HEK293 (cell line): ENCODE measurements at regions not wholly inside any gene's neighbourhood (a gene's known extent, or its start where the extent isn't known, plus 50 kb on each side); places are given as distances from the start of the nearest gene placed in this dataset.
A peak's percentile ranks its signal among the peaks of the same experiment; 100 is the strongest.

Experiments used
- EGR2 ChIP-seq: fragments of 450-650 bp; formaldehyde crosslinking; IDR thresholded peaks from 2 replicates; pipeline ENCODE4 v1.5.1; 2016; ENCODE audit warnings: low read depth, missing biosample characterization, missing genetic modification characterization
- GLI4 ChIP-seq: fragments of 450-650 bp; formaldehyde crosslinking; IDR thresholded peaks from 2 replicates; pipeline ENCODE4 v1.5.1; 2016; ENCODE audit warnings: missing biosample characterization, missing genetic modification characterization
- KLF1 ChIP-seq: fragments of 450-650 bp; formaldehyde crosslinking; IDR thresholded peaks from 2 replicates; pipeline ENCODE4 v1.5.1; 2016; ENCODE audit warnings: missing biosample characterization, missing genetic modification characterization
- MZF1 ChIP-seq: fragments of 450-650 bp; formaldehyde crosslinking; IDR thresholded peaks from 2 replicates; pipeline ENCODE4 v1.5.1; 2017; ENCODE audit warnings: missing biosample characterization, missing genetic modification characterization, borderline replicate concordance
- ZBTB8A ChIP-seq: fragments of 450-650 bp; formaldehyde crosslinking; IDR thresholded peaks from 2 replicates; pipeline ENCODE4 v1.5.1; 2016; ENCODE audit warnings: missing biosample characterization, missing genetic modification characterization
- ZFHX2 ChIP-seq: fragments of 450-650 bp; formaldehyde crosslinking; conservative IDR thresholded peaks from 2 replicates; pipeline ENCODE4 v1.5.1; 2016; ENCODE audit warnings: missing biosample characterization, missing genetic modification characterization
- ZFP41 ChIP-seq: fragments of 450-650 bp; formaldehyde crosslinking; IDR thresholded peaks from 2 replicates; pipeline ENCODE4 v1.5.1; 2016; ENCODE audit warnings: missing biosample characterization, missing genetic modification characterization, borderline replicate concordance
- ZNF155 ChIP-seq: fragments of 450-650 bp; formaldehyde crosslinking; IDR thresholded peaks from 2 replicates; pipeline ENCODE4 v1.5.1; 2016; ENCODE audit warnings: missing biosample characterization, missing genetic modification characterization
- ZNF266 ChIP-seq: fragments of 450-650 bp; formaldehyde crosslinking; IDR thresholded peaks from 2 replicates; pipeline ENCODE4 v1.5.1; 2016; ENCODE audit warnings: missing biosample characterization, missing genetic modification characterization, low read depth
- ZNF311 ChIP-seq: fragments of 450-650 bp; formaldehyde crosslinking; IDR thresholded peaks from 2 replicates; pipeline ENCODE4 v1.5.1; 2017; ENCODE audit warnings: missing biosample characterization, missing genetic modification characterization, borderline replicate concordance
- ZNF354C ChIP-seq: fragments of 450-650 bp; formaldehyde crosslinking; IDR thresholded peaks from 2 replicates; pipeline ENCODE4 v1.5.1; 2016; ENCODE audit warnings: missing biosample characterization, missing genetic modification characterization, low read depth, borderline replicate concordance
- ZNF423 ChIP-seq: fragments of 450-650 bp; formaldehyde crosslinking; IDR thresholded peaks from 2 replicates; pipeline ENCODE4 v1.5.1; 2016; ENCODE audit warnings: missing biosample characterization, missing genetic modification characterization
- ZNF48 ChIP-seq: fragments of 450-650 bp; formaldehyde crosslinking; IDR thresholded peaks from 2 replicates; pipeline ENCODE4 v1.5.1; 2016; ENCODE audit warnings: missing biosample characterization, missing genetic modification characterization
- ZNF560 ChIP-seq: fragments of 450-650 bp; formaldehyde crosslinking; IDR thresholded peaks from 2 replicates; pipeline ENCODE4 v1.5.1; 2017; ENCODE audit warnings: missing biosample characterization, missing genetic modification characterization, borderline replicate concordance
- ZNF664 ChIP-seq: fragments of 450-650 bp; formaldehyde crosslinking; IDR thresholded peaks from 2 replicates; pipeline ENCODE4 v1.5.1; 2016; ENCODE audit warnings: missing biosample characterization, missing genetic modification characterization
- ZNF76 ChIP-seq: fragments of 450-650 bp; formaldehyde crosslinking; IDR thresholded peaks from 2 replicates; pipeline ENCODE4; 2016; ENCODE audit warnings: low read depth, missing biosample characterization, missing genetic modification characterization, borderline replicate concordance
- ZNF792 ChIP-seq: fragments of 450-650 bp; formaldehyde crosslinking; IDR thresholded peaks from 2 replicates; pipeline ENCODE4 v1.5.1; 2016; ENCODE audit warnings: missing biosample characterization, missing genetic modification characterization
- ZSCAN30 ChIP-seq: fragments of 450-650 bp; IDR thresholded peaks from 2 replicates; pipeline ENCODE4 v1.5.1; 2018; ENCODE audit warnings: missing biosample characterization, mild to moderate bottlenecking, missing genetic modification characterization, moderate library complexity
- ZXDB ChIP-seq: fragments of 450-650 bp; formaldehyde crosslinking; IDR thresholded peaks from 2 replicates; pipeline ENCODE4 v1.5.1; 2016; ENCODE audit warnings: missing biosample characterization, missing genetic modification characterization
- TF ChIP-seq, protein P1 (sequence below): fragments of 450-650 bp; formaldehyde crosslinking; IDR thresholded peaks from 2 replicates; pipeline ENCODE4 v1.5.1; 2017; ENCODE audit warnings: missing biosample characterization, missing genetic modification characterization
- TF ChIP-seq, protein P2 (sequence below): fragments of 450-650 bp; IDR thresholded peaks from 2 replicates; pipeline ENCODE4 v1.5.1; 2018; ENCODE audit warnings: missing biosample characterization, missing genetic modification characterization
- TF ChIP-seq, protein P3 (sequence below): fragments of 450-650 bp; formaldehyde crosslinking; IDR thresholded peaks from 2 replicates; pipeline ENCODE4 v1.5.1; 2017; ENCODE audit warnings: missing biosample characterization, missing genetic modification characterization
- TF ChIP-seq, protein P4 (sequence below): fragments of 450-650 bp; formaldehyde crosslinking; IDR thresholded peaks from 2 replicates; pipeline ENCODE4 v1.5.1; 2016; ENCODE audit warnings: missing biosample characterization, missing genetic modification characterization
- TF ChIP-seq, protein P5 (sequence below): fragments of 450-650 bp; formaldehyde crosslinking; IDR thresholded peaks from 2 replicates; pipeline ENCODE4 v1.5.1; 2016; ENCODE audit warnings: missing biosample characterization, missing genetic modification characterization
- TF ChIP-seq, protein P6 (sequence below): fragments of 450-650 bp; formaldehyde crosslinking; IDR thresholded peaks from 2 replicates; pipeline ENCODE4 v1.5.1; 2016; ENCODE audit warnings: missing biosample characterization, missing genetic modification characterization
- TF ChIP-seq, protein P7 (sequence below): fragments of 450-650 bp; formaldehyde crosslinking; IDR thresholded peaks from 2 replicates; pipeline ENCODE4 v1.5.1; 2016; ENCODE audit warnings: missing biosample characterization, missing genetic modification characterization

DNA sequence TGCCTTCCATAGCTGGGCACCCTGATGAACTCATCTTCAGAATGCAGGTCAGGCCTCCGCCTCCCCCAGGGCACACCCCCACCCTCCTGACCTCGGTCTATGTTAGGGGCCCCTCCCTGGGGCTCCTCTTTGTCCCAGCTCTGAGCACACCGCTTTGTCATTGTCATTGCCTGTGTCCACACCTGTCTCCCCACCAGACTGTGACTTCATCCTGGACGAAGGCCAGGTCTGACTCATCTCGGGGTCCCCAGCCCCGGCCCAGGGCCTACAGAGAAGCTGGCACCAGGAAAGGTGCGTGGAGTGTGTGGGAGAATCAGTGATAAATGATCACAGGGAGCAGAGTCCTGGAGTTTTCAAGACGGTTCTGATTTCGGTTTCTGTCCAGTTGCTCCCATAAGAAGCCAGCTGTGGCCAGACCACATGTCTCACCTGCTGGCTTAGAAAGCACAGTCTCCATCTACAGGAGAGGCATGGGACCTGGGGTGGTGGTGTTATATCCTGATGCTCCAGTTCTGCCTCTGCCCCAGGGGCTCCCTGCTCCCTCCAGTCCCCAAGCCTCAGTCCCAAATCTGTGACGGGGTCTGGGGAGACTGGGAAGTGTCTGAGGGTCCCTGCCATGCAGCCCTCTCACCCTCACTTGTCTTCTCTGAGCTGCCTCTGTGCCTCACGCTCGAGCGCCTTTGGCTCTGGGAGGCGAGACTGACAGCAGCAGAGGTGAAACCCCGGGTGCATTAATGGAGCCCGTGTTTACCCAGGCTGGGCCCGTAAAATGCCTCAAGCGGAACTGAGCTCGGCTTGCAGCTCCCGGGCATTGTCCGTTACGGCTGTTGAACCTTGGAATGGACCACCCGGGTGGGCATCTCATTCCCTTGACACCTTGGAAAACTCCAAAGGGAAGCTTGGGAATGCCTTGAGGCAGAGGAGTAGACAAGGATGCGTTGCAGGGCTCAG lies 85.5 kb upstream of the WNT11 start (continued):
- TF ChIP-seq, protein P1, sequence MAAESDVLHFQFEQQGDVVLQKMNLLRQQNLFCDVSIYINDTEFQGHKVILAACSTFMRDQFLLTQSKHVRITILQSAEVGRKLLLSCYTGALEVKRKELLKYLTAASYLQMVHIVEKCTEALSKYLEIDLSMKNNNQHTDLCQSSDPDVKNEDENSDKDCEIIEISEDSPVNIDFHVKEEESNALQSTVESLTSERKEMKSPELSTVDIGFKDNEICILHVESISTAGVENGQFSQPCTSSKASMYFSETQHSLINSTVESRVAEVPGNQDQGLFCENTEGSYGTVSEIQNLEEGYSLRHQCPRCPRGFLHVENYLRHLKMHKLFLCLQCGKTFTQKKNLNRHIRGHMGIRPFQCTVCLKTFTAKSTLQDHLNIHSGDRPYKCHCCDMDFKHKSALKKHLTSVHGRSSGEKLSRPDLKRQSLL: 0 out of 2 replicates have a peak, but pooled peaks have one; percentile 14
- TF ChIP-seq ZNF354C (no peak), ZBTB8A (tag by site-specific recombination) (no peak), ZNF423 (tag by site-specific recombination) (no peak), ZNF266 (no peak), GLI4 (tag by site-specific recombination) (no peak), ZNF560 (tag by site-specific recombination) (no peak), ZNF311 (tag by site-specific recombination) (no peak), EGR2 (tag by site-specific recombination) (no peak), ZNF664 (tag by site-specific recombination) (no peak), ZSCAN30 (no peak), KLF1 (tag by site-specific recombination) (peak; percentile 43; the same call in 1 of the 2 replicates), ZFHX2 (tag by site-specific recombination) (no peak), ZFP41 (tag by site-specific recombination) (no peak), ZXDB (tag by site-specific recombination) (no peak), ZNF155 (no peak), ZNF76 (tag by site-specific recombination) (no peak), ZNF792 (tag by site-specific recombination) (no peak), MZF1 (tag by site-specific recombination) (no peak), ZNF48 (tag by site-specific recombination) (no peak)
- TF ChIP-seq, protein P2, sequence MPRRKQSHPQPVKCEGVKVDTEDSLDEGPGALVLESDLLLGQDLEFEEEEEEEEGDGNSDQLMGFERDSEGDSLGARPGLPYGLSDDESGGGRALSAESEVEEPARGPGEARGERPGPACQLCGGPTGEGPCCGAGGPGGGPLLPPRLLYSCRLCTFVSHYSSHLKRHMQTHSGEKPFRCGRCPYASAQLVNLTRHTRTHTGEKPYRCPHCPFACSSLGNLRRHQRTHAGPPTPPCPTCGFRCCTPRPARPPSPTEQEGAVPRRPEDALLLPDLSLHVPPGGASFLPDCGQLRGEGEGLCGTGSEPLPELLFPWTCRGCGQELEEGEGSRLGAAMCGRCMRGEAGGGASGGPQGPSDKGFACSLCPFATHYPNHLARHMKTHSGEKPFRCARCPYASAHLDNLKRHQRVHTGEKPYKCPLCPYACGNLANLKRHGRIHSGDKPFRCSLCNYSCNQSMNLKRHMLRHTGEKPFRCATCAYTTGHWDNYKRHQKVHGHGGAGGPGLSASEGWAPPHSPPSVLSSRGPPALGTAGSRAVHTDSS (tag by site-specific recombination): no peak
- TF ChIP-seq, protein P3, sequence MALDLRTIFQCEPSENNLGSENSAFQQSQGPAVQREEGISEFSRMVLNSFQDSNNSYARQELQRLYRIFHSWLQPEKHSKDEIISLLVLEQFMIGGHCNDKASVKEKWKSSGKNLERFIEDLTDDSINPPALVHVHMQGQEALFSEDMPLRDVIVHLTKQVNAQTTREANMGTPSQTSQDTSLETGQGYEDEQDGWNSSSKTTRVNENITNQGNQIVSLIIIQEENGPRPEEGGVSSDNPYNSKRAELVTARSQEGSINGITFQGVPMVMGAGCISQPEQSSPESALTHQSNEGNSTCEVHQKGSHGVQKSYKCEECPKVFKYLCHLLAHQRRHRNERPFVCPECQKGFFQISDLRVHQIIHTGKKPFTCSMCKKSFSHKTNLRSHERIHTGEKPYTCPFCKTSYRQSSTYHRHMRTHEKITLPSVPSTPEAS (tag by site-specific recombination): no peak
- TF ChIP-seq, protein P4, sequence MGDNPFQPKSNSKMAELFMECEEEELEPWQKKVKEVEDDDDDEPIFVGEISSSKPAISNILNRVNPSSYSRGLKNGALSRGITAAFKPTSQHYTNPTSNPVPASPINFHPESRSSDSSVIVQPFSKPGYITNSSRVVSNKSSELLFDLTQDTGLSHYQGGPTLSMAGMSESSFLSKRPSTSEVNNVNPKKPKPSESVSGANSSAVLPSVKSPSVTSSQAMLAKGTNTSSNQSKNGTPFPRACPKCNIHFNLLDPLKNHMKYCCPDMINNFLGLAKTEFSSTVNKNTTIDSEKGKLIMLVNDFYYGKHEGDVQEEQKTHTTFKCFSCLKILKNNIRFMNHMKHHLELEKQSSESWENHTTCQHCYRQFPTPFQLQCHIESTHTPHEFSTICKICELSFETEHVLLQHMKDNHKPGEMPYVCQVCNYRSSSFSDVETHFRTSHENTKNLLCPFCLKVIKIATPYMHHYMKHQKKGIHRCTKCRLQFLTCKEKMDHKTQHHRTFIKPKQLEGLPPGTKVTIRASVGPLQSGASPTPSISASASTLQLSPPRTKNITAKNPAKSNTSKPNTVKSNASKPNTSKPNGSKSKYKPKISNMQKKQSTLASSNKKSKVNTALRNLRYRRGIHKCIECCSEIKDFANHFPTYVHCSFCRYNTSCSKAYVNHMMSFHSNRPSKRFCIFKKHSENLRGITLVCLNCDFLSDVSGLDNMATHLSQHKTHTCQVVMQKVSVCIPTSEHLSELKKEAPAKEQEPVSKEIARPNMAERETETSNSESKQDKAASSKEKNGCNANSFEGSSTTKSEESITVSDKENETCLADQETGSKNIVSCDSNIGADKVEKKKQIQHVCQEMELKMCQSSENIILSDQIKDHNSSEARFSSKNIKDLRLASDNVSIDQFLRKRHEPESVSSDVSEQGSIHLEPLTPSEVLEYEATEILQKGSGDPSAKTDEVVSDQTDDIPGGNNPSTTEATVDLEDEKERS: no peak
- TF ChIP-seq, protein P5, sequence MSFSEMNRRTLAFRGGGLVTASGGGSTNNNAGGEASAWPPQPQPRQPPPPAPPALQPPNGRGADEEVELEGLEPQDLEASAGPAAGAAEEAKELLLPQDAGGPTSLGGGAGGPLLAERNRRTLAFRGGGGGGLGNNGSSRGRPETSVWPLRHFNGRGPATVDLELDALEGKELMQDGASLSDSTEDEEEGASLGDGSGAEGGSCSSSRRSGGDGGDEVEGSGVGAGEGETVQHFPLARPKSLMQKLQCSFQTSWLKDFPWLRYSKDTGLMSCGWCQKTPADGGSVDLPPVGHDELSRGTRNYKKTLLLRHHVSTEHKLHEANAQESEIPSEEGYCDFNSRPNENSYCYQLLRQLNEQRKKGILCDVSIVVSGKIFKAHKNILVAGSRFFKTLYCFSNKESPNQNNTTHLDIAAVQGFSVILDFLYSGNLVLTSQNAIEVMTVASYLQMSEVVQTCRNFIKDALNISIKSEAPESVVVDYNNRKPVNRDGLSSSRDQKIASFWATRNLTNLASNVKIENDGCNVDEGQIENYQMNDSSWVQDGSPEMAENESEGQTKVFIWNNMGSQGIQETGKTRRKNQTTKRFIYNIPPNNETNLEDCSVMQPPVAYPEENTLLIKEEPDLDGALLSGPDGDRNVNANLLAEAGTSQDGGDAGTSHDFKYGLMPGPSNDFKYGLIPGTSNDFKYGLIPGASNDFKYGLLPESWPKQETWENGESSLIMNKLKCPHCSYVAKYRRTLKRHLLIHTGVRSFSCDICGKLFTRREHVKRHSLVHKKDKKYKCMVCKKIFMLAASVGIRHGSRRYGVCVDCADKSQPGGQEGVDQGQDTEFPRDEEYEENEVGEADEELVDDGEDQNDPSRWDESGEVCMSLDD (tag by site-specific recombination): 0 out of 2 replicates have a peak, but pooled peaks have one; percentile 40
- TF ChIP-seq, protein P6, sequence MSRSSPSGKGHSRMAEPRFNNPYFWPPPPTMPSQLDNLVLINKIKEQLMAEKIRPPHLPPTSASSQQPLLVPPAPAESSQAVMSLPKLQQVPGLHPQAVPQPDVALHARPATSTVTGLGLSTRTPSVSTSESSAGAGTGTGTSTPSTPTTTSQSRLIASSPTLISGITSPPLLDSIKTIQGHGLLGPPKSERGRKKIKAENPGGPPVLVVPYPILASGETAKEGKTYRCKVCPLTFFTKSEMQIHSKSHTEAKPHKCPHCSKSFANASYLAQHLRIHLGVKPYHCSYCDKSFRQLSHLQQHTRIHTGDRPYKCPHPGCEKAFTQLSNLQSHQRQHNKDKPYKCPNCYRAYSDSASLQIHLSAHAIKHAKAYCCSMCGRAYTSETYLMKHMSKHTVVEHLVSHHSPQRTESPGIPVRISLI (tag by site-specific recombination): no peak
- TF ChIP-seq, protein P7, sequence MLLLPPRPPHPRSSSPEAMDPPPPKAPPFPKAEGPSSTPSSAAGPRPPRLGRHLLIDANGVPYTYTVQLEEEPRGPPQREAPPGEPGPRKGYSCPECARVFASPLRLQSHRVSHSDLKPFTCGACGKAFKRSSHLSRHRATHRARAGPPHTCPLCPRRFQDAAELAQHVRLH (tag by site-specific recombination): no peak
